Activated naive CD4-positive, alpha-beta T cell treated with anti-CD3 and anti-CD28 coated beads for 36 hours (primary cell): ENCODE measurements at regions not wholly inside any gene's neighbourhood (a gene's known extent, or its start where the extent isn't known, plus 50 kb on each side); places are given as distances from the start of the nearest gene placed in this dataset.

Experiments
- CTCF ChIA-PET: fragments of 350-600 bp; sonication (Branson Sonifier 250); formaldehyde crosslinking; loops from one replicate; lab custom pipeline; 2021; ENCODE audit warnings: antibody characterized with exemption; lab: Charles Lee
- DNase-seq: peaks from one replicate; pipeline ENCODE4 v3.0.0-alpha.2; 2020
- H3K27ac Mint-ChIP-seq: one replicate; pipeline ENCODE4 v1.8.0; 2021; ENCODE audit warnings: mild to moderate bottlenecking, mixed read lengths
- H3K27me3 Mint-ChIP-seq: one replicate; pipeline ENCODE4 v1.8.0; 2021; ENCODE audit warnings: low read depth, mixed read lengths
- H3K36me3 Mint-ChIP-seq: one replicate; pipeline ENCODE4 v1.8.0; 2021; ENCODE audit warnings: low read depth, mixed read lengths
- H3K4me1 Mint-ChIP-seq: one replicate; pipeline ENCODE4 v1.8.0; 2021; ENCODE audit warnings: low read depth, mixed read lengths
- H3K4me3 Mint-ChIP-seq: one replicate; pipeline ENCODE4 v1.8.0; 2021; ENCODE audit warnings: mild to moderate bottlenecking, moderate library complexity, mixed read lengths
- H3K9me3 Mint-ChIP-seq: one replicate; pipeline ENCODE4 v1.8.0; 2021; ENCODE audit warnings: mixed read lengths
- intact Hi-C: fragments of 100-400 bp; cut with micrococcal nuclease; formaldehyde crosslinking; loops from one replicate; pipeline ENCODE4 v1.15.1; 2023

DNA sequence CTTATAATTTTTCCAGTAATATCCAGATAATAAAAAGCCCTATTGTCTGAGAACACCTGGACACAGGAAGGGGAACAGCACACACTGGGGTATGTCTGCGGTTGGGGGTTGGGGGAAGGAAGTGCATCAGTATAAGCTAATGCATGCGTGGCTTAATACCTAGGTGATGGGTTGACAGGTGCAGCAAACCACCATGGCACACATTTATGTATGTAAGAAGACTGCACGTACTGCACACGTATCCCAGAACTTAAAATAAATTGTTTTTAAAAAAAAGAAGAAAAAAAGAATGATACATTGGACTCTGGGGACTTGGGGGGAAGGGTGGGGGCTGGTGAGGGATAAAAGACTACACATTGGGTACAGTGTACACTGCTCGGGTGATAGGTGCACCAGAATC is 144.9 kb upstream of the C1orf174 start:
- intact Hi-C loops, result no loop called here
- no peak for DNase-seq
- CTCF ChIA-PET, result no interaction called here
- peaks cover 3% of the 10 kb centered on the region for H3K27me3 Mint-ChIP-seq
- no peaks in the 10 kb centered on the region for H3K36me3 Mint-ChIP-seq
- H3K4me1 Mint-ChIP-seq, result peaks cover 11% of the 10 kb centered on the region
- H3K27ac Mint-ChIP-seq, result no peak overlapping the region
- H3K4me3 Mint-ChIP-seq, result no peak overlapping the region
- H3K9me3 Mint-ChIP-seq, result no peaks in the 10 kb centered on the region

DNA sequence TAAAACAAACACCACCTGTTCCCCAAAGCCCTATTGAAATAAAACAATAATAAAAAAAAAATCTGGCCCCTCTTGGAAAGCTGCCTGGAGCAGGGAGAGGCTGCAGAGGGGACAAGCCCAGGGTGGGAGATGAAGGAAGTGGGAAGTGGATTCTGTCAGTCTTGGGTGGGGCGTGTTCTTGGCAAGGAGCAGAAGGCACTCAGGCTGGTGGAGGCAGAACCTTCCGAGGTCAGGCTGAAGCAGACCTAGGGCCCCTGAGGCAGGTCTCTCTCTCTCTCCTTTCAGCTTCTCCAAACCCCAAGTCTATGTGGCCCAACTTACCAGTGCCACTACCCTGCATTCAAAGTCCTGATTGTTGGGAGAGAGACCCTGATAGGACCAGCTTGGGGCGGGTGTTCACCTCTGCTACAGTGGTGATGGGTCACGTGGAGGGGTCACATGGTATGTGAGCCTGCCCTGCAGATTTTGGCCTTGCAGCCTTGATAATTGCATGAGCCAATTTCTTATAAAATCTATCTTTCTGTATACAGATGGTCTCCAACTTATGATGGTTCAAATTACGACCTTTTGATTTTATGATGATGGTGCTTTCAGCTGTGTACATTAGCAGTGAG is 145.4 kb upstream of the C1orf174 start:
- Mint-ChIP-seq H3K4me1 (peaks cover 11% of the 10 kb centered on the region), H3K27me3 (peaks cover 3% of the 10 kb centered on the region), H3K36me3 (no peaks in the 10 kb centered on the region), H3K27ac (no peak overlapping the region), H3K9me3 (no peaks in the 10 kb centered on the region), H3K4me3 (no peak overlapping the region)
- DNase-seq, result no peak
- CTCF ChIA-PET, result no interaction called here
- intact Hi-C loops, result no loop called here

DNA sequence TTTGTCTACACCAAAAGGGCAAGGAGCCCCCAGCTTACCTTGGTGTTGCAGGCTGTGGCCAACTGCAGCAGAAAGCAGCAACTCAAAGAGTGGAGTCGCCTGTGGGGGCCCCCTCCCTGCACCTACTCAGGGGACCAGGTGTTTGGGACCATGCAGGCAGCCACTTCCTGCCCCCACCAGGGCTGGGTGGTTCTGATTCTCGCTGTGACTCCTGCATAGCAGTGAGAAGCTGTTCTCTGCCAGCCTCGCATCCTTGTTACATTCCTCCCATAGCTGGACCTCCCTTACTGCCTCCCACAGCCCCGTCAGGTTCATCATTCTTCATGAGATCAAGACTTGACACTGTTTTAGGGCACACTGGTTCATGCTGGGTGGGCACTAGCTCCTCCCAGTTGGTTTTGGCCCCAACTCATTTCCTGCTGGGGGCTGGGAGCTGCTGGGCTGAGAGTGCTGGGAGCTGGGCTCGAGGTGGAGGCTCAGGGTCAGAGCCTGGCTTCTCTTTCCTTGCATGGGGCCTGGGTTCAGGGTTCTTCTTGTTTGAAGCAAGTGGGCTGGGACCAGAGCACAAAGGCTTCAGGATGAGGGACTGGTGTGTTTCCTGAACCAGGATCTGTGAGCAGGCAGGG is 146.9 kb upstream of the C1orf174 start:
- no peak overlapping the region for H3K27ac Mint-ChIP-seq
- intact Hi-C loops, result no loop called here
- no peaks in the 10 kb centered on the region for H3K9me3 Mint-ChIP-seq
- CTCF ChIA-PET, result no interaction called here
- no peaks in the 10 kb centered on the region for H3K36me3 Mint-ChIP-seq
- H3K4me1 Mint-ChIP-seq, result peaks cover 11% of the 10 kb centered on the region
- no peak overlapping the region for H3K4me3 Mint-ChIP-seq
- peaks cover 1% of the 10 kb centered on the region for H3K27me3 Mint-ChIP-seq
- no peak for DNase-seq

DNA sequence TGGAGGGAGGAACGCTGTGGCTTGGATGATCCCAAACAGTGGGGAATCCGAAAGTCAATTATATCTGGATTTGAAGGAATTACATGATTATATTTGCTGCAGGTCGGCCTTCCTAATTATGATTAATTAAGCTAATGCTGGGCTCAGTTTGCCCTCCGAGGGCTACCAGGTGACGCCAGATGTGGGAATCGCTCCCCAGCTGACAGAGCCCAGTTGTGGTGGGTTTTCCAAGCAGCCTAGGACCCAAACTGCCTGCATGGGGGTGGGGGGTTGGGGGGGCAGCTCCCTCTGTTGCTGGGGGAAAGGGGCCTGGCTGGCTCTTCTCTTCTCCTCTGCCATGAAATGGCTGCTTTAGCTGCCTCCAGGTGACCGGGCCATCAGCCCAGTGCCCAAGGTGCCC is 147.6 kb upstream of the C1orf174 start:
- CTCF ChIA-PET, result no interaction called here

DNA sequence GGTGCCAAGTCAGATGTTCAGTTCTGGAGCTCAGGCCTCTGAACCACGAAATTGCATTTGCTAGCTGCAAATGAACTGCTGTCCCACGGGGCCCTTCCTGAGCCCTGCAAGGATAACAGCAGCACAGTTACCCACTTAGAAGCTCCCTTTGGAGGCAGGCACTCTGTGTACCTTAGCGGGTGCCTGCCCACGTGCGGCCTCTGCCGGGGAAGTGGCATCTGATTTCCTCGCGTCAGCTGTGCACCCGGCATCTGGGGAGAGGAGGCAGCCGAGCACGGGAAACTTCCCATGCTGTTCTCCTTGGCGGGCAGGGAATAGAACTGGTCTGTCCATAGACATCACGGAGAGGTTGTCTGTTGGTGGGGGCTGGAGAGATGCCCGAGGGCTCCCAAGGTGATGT is 148.0 kb upstream of the C1orf174 start:
- intact Hi-C loops, result no loop called here
- Mint-ChIP-seq H3K4me3 (no peak overlapping the region), H3K27ac (no peak overlapping the region), H3K36me3 (no peaks in the 10 kb centered on the region), H3K9me3 (no peaks in the 10 kb centered on the region), H3K4me1 (peaks cover 11% of the 10 kb centered on the region), H3K27me3 (no peaks in the 10 kb centered on the region)
- CTCF ChIA-PET, result interaction anchor here (0.7 kb wide), 1 partner anchor 121 kb away, joined by 3 read pairs; no protein-coding TSS in a partner anchor
- no peak for DNase-seq

More for the DNA sequence above, 147.6 kb upstream of the C1orf174 start:
- intact Hi-C loops, result no loop called here
- no peak overlapping the region for H3K27ac Mint-ChIP-seq
- H3K4me1 Mint-ChIP-seq, result peaks cover 11% of the 10 kb centered on the region
- H3K36me3 Mint-ChIP-seq, result no peaks in the 10 kb centered on the region
- H3K4me3 Mint-ChIP-seq, result no peak overlapping the region
- no peak for DNase-seq
- no peaks in the 10 kb centered on the region for H3K9me3 Mint-ChIP-seq
- no peaks in the 10 kb centered on the region for H3K27me3 Mint-ChIP-seq

DNA sequence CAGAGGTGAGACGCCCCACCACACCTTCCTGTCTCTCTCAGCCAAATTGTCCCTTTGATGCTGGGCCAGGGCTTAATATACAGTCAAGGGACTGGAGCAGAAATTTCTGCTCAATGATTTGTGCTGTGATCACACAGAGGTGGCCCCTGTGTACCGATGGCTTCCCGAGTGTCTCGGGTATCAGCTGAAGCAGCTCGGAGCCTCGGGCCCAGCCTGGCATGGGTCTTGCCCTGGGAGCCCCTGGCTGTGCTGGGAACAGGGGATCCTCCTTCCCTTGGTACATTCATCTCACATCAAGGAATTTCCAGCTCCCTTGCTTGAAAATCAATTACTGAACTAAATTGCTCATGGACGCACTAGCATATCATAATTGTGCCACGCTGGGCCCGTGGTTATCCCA is 148.8 kb upstream of the C1orf174 start:
- intact Hi-C loops, result no loop called here
- CTCF ChIA-PET, result no interaction called here
- H3K4me3 Mint-ChIP-seq, result no peak overlapping the region

DNA sequence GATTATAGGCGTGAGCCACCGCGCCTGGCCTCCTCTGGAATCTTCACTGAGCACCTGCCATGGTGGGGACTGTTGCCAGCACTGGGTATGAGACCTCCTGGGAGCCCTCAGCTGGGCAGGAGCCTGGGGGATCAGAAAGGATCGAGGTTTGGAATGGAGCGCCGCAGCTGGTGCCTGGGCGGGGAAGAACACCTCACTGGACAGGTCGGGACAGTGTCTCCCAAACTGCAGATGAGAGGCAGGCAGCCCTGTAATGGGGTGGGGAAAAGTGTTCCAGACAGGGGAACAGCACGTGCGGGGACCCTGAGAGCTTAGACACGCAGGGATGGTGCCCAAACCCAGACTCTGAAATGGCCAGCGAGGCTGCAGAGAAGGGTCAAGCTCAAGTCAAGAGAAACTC is 150.9 kb upstream of the C1orf174 start:
- H3K9me3 Mint-ChIP-seq, result no peaks in the 10 kb centered on the region

More for the DNA sequence above, 148.8 kb upstream of the C1orf174 start:
- Mint-ChIP-seq H3K27ac (no peak overlapping the region), H3K9me3 (no peaks in the 10 kb centered on the region), H3K4me1 (peaks cover 11% of the 10 kb centered on the region), H3K27me3 (no peaks in the 10 kb centered on the region), H3K36me3 (no peaks in the 10 kb centered on the region)
- DNase-seq, result no peak

DNA sequence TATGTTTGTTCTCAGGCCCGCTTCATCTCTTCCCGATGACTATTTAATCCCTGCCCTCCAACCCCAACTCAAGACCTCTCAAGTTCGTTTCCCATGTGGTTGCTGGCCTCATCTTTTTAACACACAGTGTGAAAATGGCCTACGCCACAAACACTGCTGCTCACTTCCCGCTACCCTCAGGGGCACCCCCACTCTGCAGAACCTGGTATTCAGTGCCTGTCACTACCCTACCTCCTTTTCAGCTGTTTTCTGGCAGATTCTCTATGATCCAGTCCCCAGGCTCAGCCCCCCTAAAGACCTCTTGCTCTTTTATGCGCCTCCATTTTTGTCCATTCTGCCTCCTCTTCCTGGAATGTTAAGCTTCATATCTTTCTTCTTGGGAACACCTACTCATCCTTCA is 152.6 kb upstream of the C1orf174 start:
- peaks cover 2% of the 10 kb centered on the region for H3K4me1 Mint-ChIP-seq
- no peaks in the 10 kb centered on the region for H3K9me3 Mint-ChIP-seq
- no peak overlapping the region for H3K27ac Mint-ChIP-seq
- CTCF ChIA-PET, result no interaction called here
- intact Hi-C loops, result no loop called here
- DNase-seq, result no peak
- no peak overlapping the region for H3K4me3 Mint-ChIP-seq
- H3K36me3 Mint-ChIP-seq, result no peaks in the 10 kb centered on the region
- peaks cover 2% of the 10 kb centered on the region for H3K27me3 Mint-ChIP-seq

More for the DNA sequence above, 150.9 kb upstream of the C1orf174 start:
- H3K27me3 Mint-ChIP-seq, result no peaks in the 10 kb centered on the region
- peaks cover 11% of the 10 kb centered on the region for H3K4me1 Mint-ChIP-seq
- DNase-seq, result no peak
- H3K4me3 Mint-ChIP-seq, result no peak overlapping the region
- no peak overlapping the region for H3K27ac Mint-ChIP-seq
- CTCF ChIA-PET, result no interaction called here
- intact Hi-C loops, result no loop called here
- no peaks in the 10 kb centered on the region for H3K36me3 Mint-ChIP-seq

DNA sequence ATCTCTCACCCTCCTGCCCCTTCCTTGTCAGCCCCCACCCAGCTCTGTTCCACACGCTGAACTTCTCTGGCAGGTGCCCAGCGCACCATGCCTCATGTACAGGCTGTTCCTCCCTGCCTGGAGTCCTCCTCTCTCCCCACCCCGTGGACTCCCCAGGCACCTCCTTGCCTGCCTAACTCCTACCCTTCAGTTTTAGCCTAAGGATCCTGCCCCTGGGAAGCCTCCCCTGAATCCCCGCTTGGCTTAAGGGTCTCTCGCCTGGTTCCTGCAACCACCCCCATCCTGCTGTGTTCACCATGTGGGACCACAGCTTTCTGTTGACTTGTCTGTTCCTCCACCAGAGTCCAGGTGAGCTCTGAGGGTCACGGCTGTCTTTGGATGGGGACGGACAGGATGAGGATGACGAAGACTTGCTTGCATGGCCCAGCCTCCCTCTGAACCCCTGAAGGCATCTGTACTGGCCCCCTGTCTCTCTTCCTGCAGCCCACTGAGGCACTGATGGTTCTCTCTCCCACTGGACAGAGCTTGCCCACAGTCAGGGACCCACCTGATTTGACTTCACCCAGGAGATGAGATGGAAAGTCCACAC is 153.2 kb upstream of the C1orf174 start:
- no peak for DNase-seq
- H3K27ac Mint-ChIP-seq, result no peak overlapping the region
- no peaks in the 10 kb centered on the region for H3K36me3 Mint-ChIP-seq
- no peaks in the 10 kb centered on the region for H3K9me3 Mint-ChIP-seq
- intact Hi-C loops, result no loop called here
- no peaks in the 10 kb centered on the region for H3K4me1 Mint-ChIP-seq
- CTCF ChIA-PET, result no interaction called here
- H3K4me3 Mint-ChIP-seq, result no peak overlapping the region
- H3K27me3 Mint-ChIP-seq, result peaks cover 2% of the 10 kb centered on the region

DNA sequence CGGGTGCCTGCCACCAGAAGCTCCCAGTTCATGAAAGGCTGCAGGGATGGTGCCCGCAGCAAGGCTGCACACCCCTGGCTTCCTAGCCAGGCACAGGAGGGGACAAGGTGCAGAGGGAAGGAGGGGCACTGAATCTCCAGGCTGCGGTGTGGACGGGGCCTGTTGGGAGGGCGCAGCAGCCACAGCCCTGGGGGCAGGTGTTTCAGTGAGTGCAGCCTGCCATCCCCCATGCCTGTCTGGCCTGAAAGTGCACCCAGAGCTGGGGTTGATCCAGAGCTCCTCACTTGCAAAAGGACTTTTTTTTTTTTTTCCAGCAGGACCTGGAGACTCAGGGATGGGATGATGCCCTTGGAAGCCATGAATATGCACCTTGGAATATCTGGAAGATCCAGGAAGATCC is 153.7 kb upstream of the C1orf174 start:
- CTCF ChIA-PET, result no interaction called here
- intact Hi-C loops, result no loop called here
- no peaks in the 10 kb centered on the region for H3K9me3 Mint-ChIP-seq
- no peaks in the 10 kb centered on the region for H3K4me1 Mint-ChIP-seq
- H3K36me3 Mint-ChIP-seq, result no peaks in the 10 kb centered on the region
- no peak overlapping the region for H3K27ac Mint-ChIP-seq
- no peak for DNase-seq
- no peak overlapping the region for H3K4me3 Mint-ChIP-seq
- H3K27me3 Mint-ChIP-seq, result peaks cover 2% of the 10 kb centered on the region

DNA sequence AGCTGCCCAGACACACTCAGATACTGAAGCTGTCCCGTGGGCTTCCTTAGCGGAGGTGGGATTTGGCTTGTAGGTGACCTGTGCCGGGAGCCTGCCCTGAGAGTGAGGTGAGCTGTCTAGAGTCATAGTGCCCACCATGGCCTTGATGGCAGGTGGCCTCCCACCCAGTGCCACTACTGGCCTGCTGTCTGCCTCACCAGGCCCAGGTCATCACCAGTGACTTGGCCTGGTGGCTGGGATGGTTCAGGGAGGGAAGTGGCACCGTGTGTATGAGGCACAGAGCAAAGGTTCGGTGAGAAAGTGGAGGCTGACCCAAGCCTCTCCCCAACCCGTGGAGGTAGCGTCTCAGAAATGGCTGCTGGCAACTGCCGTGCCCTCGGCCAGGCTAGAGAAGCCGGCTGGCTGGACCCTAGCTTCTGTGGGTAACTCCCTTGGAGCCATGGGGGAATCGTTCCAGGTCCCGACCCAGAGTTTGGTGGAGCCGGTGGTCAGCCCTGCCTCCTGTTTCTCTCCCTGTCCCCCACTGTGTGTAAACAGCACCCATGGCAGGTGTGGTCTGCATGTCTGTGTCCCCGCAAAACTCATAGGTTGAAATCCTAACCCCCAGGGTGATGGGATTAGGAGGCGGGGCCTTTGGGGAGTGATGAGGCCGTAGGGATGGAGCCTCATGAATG is 155.4 kb upstream of the C1orf174 start:
- CTCF ChIA-PET, result no interaction called here
- no peaks in the 10 kb centered on the region for H3K4me1 Mint-ChIP-seq
- H3K9me3 Mint-ChIP-seq, result no peaks in the 10 kb centered on the region
- H3K36me3 Mint-ChIP-seq, result no peaks in the 10 kb centered on the region
- no peak overlapping the region for H3K27ac Mint-ChIP-seq
- peaks cover 2% of the 10 kb centered on the region for H3K27me3 Mint-ChIP-seq
- intact Hi-C loops, result no loop called here
- no peak for DNase-seq
- H3K4me3 Mint-ChIP-seq, result no peak overlapping the region

DNA sequence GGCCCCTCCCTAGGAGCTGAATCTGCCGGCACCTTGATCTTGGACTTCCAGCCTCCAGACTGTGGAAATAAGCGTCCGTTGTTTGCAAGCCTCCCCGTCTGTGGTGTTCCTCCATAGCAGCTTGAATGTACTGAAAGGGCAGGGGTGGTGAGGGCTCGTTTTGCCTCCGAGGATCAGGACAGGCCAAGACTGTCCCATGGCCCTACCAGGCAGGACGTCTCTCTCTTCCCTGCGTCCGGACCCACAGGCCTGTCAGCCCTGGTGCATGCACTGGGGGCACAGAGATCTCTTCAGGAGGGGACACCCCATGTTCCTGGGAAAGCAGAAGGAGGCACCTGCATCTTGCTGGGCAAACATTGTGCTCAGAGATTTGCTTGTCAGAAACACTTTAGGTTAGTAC is 156.3 kb upstream of the C1orf174 start:
- CTCF ChIA-PET, result no interaction called here
- DNase-seq, result no peak
- no peaks in the 10 kb centered on the region for H3K36me3 Mint-ChIP-seq

DNA sequence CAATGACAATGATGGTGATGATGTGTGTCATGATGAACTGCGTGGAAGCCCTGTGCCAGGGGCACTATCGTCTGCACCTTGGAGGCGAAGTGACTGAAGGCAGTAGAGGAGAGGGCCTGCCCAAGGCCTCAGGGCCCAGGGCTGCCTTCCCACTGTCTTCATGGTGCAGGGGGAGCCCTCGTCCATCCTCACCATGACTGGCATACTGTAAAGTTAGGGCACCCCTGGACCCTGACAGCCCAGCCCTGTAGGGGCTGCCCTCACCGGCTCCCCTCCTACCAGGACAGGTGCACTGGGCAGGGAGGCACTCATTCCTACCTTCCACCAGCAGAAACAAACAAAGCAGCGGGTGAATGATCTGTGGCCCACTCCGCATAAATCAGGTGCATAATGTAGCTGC is 156.9 kb upstream of the C1orf174 start:
- intact Hi-C loops, result no loop called here
- Mint-ChIP-seq H3K4me3 (no peak overlapping the region), H3K36me3 (no peaks in the 10 kb centered on the region), H3K4me1 (no peaks in the 10 kb centered on the region), H3K9me3 (no peaks in the 10 kb centered on the region), H3K27me3 (peaks cover 2% of the 10 kb centered on the region), H3K27ac (no peak overlapping the region)
- no peak for DNase-seq
- CTCF ChIA-PET, result no interaction called here

More for the DNA sequence above, 156.3 kb upstream of the C1orf174 start:
- Mint-ChIP-seq H3K27ac (no peak overlapping the region), H3K4me3 (no peak overlapping the region), H3K27me3 (peaks cover 2% of the 10 kb centered on the region), H3K9me3 (no peaks in the 10 kb centered on the region), H3K4me1 (no peaks in the 10 kb centered on the region)
- intact Hi-C loops, result no loop called here
